ENCODE measurements at regions not wholly inside any gene's neighbourhood (a gene's known extent, or its start where the extent isn't known, plus 50 kb on each side); places are given as distances from the start of the nearest gene placed in this dataset.

DNA sequence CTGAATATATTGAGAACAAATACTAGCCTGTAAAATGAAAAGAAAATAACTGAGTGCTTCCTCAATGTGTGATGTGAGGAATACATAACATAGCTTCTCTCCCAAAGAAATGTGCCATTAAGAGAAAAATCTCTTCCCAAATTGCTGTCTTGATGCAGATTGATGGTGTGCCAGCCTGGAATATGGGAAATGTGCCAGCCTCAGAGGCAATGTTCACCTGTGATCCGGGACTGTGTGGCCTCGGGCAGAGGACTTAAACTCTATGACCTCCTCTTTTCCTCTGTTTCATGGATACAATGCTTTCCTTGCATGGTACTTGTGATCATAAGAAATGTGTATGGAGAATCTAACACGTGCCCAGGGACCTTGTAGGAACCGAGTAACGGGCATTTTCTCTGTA, 370.9 kb downstream of the DIRAS2 start:
- no peak for DNase-seq (ENCODE audit: low spot score)

DNA sequence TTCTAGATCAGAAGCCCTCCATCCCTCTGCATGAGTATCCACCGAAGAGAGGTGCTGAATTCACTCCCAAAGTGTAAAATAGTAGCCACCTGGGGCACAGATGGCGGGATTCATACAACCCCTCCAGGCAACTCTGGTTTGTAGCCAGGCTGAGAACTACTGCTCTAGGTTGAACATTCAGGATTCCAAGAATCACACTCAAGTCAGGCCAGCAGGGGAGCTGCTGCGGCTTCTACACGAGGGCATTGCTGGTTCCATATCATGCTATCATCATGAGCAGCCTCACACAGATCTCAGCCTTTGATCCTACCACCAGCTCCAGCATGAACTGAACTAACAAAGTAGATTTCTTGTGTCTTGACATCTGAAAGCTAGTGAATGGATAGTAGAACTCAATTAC, 367.9 kb downstream of the DIRAS2 start:
- no peak for DNase-seq (ENCODE audit: low spot score)

DNA sequence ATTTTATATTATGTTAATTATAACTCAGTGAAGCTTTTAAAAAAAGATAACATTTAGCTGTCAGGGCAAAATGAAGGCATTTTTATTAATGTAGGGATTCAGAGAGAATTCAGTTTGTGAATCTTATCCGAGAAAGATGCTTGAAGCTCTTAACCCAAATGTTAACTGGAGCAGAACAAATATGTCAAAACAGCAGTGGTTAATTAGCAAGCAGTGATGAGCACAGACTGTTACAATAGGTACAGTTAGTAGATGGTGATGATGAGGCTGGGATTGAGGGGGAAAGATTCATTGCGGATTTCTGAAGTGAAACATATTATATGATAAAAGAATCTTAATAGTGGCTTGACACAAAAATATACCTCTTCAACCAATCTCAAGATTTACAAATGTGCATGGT, 356.7 kb downstream of the DIRAS2 start:
- DNase-seq (ENCODE audit: low spot score): no peak

DNA sequence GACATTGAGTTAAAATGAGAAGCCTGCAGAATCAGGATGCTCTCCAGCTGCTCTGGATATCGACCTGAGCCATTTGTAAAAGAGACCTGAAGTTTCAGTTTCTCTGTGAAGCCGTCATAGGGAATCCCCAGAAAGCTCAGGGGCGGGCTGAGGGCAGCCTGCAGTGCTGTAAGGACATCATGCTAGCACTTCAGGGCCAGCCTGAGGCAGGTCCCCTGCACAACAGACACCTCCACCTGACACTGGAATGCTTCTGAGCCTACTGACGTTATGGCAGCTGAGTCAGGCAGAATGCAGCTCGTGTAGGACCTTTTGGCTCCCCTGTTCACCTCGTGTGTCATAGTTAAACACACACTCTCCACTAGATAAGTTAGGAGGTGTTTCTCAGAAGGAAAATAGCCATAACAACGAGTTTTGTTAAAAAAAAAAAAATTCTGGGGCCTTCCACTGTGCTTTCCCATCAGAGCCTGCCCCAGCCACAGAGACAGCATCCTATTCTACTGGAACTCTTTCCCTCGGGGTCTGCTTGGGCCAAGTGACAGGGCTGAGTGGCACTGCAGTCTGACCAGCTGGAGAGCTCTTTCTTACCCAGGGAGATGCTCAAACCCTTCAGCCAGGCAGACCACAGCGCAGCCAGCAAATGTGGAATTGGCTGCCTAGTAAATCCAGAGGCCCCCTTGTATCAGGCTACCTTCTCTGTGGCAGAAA, 354.9 kb downstream of the DIRAS2 start:
- no peak for DNase-seq (ENCODE audit: low spot score)

DNA sequence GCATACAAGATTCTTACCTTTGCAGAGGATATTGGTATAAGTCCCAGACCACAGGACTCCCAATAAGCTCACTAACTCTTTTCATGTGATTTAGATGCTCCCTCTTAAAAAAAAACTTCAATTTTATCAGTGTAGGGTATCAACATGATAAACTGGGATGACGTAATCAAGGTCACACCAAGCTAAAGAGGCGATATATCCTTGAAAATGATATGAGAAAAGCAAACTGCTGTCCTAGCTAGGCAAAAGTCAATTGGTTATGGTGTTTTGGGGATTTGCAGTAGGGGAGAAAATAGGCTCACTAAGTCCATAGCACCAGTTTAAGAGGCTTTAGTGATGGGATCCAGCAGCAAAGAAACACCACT, 354.4 kb downstream of the DIRAS2 start:
- no peak for DNase-seq (ENCODE audit: low spot score)

DNA sequence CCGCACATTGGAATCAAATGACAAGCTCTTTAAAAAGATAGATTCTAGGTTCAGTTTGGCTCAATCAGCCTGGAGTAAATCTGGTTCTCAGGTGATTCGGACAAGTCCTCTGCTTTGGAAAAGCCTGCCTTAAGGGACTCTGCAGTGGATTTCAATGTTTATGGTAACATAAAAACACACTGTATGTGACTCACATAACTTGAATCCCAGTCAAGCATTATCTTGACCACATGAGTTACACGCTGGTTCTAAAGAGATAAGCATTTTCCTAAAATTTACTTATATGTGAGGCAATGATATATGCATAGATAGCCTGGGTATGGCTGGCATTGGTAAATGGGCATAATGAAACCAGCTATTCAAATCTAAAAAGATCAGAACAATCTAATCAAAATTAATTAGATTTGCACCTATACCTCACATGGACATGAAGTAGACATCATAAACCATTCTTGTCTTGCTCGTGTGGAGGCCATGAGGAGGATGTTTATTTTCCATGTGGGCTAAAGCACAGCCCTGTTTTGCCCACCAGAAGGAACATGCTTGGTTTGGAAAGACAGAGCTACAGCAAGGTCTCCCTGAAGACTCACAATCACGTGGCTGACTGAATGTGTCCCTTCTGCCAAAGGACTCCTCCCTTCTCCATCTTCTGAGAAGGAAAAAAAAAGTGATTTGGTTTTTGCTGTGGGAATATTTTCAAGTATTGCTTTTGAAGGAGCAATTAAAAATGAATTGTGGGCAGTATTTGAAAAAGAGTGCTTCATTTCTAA, 351.7 kb downstream of the DIRAS2 start:
- no peak for DNase-seq (ENCODE audit: low spot score)

DNA sequence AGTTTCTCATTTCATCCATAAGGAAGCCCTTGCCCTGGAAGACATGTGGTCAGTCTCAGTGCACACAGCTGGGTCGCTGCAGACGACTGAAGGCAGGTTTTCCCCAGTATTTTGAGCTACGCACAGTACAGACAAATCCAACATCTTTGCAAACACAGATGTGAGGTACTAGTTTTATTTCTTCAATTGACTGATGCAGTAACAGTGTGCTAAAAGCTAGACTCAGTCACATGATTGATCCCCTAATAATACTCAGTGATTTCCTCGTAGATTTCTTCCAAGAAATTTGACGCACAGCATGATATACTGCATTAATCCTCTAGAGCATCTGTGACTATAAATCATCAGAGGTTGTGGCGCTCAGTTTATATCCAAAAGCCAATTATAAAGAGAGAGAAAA, 346.1 kb downstream of the DIRAS2 start:
- no peak for DNase-seq (ENCODE audit: low spot score)

DNA sequence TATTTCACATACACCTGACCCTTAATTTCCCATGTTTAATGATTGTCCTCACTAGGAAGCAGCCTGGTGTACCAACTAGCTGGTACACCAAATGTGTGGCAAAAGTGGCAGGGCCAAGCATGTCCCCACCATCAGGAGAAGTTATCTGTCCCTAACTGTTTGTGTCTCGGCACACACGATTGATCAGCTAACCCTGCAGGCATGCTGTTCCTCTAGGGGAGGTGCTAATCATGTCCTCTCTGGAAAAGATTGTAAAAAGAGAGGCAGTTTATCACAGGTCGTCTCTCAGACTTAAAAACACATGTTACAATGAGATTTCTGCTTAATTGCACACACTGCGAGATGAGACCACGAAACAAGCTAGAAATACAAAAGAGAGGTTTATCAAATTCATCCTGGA, 342.7 kb downstream of the DIRAS2 start:
- no peak for DNase-seq (ENCODE audit: low spot score)

DNA sequence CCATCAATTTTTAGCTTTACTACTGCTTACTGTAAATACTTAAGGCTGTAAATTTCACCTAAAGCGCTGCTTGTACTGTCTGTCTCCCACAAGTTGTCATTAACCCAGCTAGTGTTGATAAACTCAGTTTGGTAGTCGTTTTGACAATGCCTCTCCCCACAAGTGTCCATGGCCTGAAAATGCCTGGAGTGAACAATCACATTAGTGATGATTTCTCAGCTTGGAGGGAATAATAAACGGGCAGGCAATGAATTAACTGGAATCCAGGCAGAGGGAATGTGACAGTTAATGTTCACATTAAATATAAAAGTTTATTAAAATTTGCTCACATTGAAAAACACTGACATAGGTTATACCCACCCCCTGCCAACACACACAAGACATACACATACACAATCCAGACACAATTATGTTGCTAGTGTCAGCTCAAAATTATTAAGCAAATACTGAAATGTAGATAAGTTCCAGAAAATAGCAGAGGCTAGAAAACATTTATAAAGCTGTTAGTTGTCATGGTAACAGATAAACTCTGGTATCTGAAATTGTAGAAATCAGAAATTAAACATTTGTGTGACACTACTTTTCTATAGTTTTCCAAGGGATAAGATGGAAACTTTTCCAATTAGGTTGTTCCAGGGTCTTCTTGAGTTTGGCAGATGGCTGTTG, 341.9 kb downstream of the DIRAS2 start:
- DNase-seq (ENCODE audit: low spot score): no peak

DNA sequence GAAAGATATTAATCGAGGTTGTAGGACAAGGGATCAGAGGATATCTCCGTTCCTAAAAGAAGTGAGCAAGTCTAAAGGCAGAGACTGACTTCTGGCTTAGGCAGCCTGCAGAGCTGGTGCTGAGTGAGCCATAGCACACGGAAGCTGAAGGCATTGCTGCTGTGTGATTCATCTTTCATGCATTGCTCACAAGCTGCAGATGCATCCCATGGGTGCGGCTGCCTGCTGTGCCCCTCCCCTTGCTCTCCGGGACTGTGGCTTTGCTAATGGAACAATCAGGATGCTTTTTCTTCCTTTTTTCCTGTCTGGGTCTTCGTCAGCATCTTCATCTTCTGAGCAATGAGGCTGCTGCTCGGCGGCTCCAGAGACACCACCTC, 341.4 kb downstream of the DIRAS2 start:
- no peak for DNase-seq (ENCODE audit: low spot score)

DNA sequence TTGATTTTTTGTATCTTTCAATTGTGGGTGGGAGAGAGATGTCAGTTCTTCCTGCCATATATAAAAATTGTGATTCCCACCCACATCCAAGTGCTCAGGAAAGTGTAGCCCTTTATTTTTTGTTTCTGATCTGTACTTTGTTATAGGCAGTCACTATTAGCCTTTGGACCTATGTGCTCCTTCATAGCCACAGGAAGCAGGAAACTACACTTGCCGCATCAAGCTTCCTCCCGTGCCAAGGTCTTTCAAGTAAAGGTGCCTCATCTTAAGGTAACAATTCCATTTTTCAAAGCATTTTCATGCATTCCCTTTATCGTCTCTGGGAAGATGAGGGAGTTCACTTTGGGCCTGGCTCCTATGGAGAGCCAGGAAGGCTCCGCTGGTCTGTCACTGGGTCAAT, 339.0 kb downstream of the DIRAS2 start:
- no peak for DNase-seq (ENCODE audit: low spot score)

DNA sequence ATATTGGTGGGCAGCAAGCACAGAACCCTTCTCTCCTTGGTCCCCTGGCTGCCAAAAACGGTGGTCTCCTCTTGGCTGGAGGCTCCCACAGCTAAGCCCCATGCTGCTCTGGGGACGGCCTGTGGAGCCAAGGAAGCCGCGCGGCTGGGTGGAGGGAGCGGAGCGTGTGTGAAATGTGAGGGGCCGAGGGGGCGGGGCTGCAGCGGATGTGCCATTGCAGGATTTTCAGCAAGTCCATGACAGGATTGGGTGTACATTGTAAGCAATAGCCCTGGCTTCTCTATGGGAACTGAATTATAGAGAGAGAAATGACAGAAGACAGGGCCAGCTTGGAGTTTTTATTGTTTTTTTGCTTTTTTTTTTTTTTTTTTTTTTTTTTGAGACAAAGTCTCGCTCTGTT, 336.5 kb downstream of the DIRAS2 start:
- DNase-seq (ENCODE audit: low spot score): no peak

DNA sequence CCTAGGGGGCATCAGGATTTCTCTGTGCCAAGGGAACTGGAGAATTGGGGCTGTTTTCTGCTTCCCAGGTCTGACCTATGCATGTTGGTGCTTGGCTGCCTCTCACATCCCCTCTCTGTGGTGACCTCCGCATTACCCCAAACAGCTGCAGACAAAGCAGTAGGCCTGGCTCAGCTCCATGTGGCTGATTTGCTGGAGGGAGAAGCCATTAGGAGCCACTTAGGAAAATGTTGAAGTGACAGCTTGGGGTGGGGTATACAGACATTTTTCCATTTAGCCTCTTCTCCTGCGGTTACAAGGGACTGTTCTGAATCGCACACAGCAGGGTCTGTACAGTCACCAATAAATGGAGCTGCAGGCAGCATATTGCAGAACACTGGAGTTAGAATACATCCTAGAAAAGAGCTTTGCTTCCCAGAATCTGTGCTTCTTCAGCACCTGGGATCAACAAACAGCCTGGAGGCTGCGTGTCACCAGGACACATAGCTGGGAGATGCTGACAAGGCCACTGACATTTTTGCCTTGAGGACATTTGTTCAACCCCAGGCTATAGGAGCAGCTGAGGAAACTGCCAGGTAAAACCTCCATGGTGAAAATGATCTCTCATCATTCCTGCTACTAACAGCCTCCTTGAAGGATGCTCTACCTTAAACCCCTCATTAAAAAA, 335.3 kb downstream of the DIRAS2 start:
- DNase-seq (ENCODE audit: low spot score): no peak

DNA sequence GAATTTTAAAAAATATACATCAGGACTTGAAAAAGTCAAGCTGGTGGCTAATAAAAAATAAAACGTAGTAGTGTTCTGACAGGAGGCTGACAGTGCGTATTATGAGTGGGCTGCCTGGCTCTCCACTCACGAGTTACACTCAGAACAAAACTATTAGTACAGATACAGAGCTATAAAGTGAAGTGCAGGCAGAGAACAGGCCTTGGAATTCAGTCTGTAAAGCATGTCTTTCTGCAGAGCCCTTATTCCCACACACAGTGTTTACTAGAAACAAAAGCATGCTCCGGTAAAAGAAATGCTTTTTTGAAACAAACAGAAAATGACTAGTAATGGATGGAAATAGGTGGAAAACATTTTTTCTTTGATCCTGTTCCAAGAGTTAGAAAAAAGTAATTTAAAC, 334.7 kb downstream of the DIRAS2 start:
- DNase-seq (ENCODE audit: low spot score): no peak

DNA sequence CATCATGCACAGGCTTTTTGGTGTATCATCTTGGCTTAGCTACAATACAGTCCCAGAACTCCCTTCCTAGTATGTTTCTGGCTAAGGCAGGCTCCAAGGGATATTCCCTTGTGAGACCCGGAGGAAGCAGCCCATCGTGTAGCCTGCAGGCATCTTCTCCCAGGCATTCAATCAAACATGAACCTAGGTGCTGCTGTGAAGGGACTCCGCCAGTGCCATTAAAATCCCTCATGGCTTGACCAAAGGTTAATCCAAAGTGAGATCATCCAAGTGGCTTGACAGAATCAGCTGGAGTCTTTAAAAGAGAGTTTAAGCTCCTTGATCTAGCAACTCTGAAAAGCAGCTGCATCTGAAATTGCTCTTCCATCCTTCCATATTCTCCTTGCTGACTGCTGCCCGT, 333.9 kb downstream of the DIRAS2 start:
- DNase-seq (ENCODE audit: low spot score): no peak

DNA sequence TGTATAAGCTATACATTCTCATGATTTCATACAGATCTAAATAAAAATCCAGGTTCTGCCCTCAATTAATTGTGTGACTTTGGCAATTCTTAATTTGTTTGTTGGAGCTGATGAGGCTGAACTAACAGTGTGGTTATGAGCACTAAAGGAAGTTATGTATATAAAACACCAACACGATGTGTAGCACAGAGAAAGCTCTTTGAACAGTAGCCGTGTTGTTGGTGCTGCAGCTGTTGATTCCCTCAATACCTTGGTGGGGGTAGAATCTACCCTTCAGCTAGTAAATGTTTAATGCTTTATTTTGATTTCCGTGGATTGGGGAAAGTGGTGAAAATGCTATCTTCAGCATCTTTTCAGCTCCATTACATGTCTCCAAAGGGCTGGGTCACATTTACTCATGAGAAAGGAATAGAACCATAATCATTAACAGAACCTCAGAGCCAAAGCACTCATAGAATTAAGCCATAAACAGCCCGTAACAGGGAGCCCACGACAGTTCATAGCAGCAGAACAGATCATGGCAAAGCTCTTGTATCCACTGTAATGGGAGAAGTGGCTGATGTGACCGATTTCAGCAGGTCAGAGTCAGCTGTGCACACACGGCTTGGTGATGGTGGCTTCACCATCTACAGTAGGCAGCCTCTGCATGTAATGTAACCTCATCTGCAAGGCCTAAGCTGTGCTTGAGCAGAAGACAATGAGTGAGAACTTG, 332.7 kb downstream of the DIRAS2 start:
- DNase-seq (ENCODE audit: low spot score): no peak

DNA sequence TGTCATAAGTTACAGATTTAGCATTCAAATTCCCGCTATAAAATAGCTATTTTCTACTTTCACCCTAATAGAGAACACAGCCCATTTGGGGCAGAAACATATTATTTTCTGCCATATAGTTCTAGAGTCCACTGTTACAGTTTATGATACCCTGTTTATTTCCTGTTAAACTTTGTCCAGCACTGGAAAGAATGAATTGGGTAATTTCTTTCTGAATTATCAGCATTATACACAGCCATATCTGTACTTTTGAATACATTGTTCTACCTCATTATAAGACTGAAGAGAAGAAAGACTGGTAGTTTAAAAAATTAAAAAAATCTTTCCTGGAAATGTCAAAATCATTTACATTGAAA, 332.1 kb downstream of the DIRAS2 start:
- DNase-seq (ENCODE audit: low spot score): no peak

DNA sequence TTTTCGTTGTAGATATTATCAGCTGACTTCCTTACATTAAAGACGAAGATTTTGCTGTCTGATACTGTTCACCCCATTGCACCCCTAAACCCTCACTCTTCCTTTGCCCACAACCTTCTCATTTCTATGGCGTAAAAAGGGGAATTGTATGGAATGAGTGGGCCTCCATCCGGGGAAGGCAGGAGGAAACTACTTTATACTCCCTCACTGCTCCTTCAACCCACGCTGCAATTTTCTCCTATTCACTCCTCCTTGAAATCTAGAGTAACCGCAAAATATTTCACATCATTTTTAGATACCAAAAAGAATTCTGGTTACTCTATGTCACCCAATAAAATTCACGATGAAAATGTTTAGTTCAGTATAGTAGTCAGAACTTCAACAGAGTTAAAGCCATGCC, 330.8 kb downstream of the DIRAS2 start:
- no peak for DNase-seq (ENCODE audit: low spot score)

DNA sequence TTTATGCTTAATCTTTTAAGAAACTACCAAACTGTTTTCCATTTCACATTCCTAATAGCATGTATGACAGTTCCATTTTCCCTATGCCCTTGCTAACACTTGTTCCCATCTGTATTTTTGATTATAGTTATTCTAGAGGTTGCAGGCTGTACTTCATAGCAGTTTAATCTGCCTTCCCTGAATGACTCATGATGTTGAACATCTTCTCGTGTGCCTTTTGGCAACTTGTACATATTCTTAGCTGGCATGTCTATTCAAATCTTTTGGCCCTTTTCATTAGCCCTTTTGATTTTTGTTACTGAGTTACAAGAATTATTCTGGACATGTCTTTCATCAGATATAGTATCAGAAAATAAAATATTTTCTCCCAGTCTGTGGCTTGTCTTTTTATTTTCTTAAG, 320.3 kb downstream of the DIRAS2 start:
- no peak for DNase-seq (ENCODE audit: low spot score)

DNA sequence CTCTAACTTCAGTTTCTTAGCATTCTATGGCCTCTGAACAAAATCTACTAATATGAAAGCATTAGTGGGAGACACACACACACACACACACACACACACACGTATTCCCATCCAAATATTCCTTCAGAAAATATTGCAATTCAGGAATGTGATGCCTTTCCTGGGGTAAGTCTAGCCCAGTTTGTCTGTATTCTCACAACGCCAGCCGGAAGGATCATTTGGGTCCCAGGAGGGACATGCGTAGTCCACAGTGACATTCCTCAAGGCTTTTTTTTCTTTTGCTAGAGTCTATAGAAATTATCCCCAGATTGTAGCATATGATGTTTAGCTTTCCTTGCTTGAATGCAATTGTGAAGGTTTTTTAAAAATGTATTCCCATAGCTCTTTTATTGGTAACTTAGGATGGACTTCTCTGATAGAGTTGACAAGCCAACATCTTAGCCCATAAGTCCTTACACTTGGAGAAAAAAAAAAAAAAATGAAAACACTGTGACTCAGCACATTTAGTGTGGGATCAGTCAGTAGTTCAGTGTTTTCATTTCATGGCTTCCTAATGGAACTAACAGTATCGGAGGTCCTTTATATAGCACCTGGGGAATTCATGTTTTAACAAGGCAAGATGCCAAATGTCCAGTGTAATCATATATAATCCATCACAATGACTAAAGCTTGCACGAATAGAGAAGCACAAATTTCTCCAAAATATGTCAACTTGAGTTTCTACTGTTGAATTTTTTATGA, 316.5 kb downstream of the DIRAS2 start:
- DNase-seq (ENCODE audit: low spot score): no peak

DNA sequence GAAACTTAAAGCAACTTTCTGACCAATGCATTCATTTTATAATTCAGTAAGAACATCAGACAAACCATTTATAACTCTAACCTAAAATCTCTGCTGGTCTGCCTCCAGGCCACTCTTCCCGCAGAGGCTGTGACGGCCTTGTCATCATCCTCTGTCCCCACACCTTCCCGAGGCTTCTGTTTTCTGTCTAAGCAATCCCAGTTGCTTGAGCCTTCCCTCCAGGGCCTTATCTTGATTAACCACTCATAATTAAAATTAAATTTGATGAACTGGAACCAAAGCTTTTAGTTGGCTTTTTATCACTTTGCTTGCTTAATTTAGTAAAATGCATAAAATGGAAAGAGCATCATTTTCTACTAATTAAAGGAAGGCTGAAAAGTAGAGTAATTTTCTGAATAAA, 312.4 kb downstream of the DIRAS2 start:
- no peak for DNase-seq (ENCODE audit: low spot score)
